C4-2B (cell line): ENCODE measurements at regions not wholly inside any gene's neighbourhood (a gene's known extent, or its start where the extent isn't known, plus 50 kb on each side); places are given as distances from the start of the nearest gene placed in this dataset.

Source experiments
- ZFX ChIP-seq: fragments of 450-650 bp; IDR thresholded peaks from 2 replicates; pipeline ENCODE4 v1.6.1; 2017
- TF ChIP-seq, protein P1 (sequence below): fragments of 450-650 bp; conservative IDR thresholded peaks from 2 replicates; pipeline ENCODE4 v1.5.1; 2017; ENCODE audit warnings: mild to moderate bottlenecking

DNA sequence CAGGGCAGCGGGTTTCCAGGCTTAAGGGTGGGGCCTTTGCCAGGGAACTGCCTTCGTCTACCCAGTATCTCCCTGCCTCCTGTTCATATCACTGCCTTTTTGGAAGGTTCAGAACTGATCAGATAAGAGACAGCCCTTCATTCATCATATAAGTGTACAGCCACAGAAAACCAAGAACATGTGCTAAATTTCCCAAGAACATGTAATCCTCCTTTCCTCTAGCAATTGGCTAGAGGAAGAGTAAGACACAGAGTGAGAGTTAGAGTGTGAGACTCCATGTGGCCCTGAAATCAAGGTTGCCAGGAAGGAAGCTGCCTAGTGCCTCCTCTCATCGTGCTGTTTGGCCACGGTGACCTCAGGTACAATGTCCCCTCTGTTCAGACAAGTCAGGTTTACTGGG, 770.9 kb downstream of the TNS3 start:
- TF ChIP-seq, protein P1, sequence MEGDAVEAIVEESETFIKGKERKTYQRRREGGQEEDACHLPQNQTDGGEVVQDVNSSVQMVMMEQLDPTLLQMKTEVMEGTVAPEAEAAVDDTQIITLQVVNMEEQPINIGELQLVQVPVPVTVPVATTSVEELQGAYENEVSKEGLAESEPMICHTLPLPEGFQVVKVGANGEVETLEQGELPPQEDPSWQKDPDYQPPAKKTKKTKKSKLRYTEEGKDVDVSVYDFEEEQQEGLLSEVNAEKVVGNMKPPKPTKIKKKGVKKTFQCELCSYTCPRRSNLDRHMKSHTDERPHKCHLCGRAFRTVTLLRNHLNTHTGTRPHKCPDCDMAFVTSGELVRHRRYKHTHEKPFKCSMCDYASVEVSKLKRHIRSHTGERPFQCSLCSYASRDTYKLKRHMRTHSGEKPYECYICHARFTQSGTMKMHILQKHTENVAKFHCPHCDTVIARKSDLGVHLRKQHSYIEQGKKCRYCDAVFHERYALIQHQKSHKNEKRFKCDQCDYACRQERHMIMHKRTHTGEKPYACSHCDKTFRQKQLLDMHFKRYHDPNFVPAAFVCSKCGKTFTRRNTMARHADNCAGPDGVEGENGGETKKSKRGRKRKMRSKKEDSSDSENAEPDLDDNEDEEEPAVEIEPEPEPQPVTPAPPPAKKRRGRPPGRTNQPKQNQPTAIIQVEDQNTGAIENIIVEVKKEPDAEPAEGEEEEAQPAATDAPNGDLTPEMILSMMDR, result no peak
- no peak for TF ChIP-seq ZFX
